ENCODE measurements at regions not wholly inside any gene's neighbourhood (a gene's known extent, or its start where the extent isn't known, plus 50 kb on each side); places are given as distances from the start of the nearest gene placed in this dataset.

DNA sequence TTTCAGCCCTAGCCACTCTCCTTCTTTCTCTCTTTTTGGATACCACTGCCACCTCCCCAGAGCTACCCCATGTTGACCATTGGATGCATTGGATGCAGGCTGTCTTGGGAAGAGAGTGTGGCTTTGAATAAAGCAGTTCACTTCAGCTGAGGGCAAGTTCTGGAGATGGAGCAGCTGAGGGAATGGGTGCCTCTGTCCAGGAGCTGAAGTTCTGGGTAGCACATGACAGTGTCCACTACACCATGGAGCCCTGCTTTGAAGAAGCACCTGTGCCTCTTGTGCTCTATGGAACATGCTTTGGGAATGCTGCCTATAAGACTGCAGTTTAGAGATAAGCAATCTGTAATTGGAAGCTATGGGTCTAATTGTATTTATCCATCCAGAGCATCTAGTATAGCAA is 1028.7 kb downstream of the TYW1 start:
- Histone ChIP-seq H4K20me1 (ENCODE audit: insufficient read depth, low read length) (no peaks in the 10 kb centered on the region), H3K27me3 (ENCODE audit: insufficient read depth, low read length, poor library complexity) (no peaks in the 10 kb centered on the region), H3K4me1 (ENCODE audit: insufficient read depth, low read length) (no peaks in the 10 kb centered on the region), H3K4me3 (ENCODE audit: low read depth in 1 of 2, low read length in 2 of 2) (no peak overlapping the region), H3K36me3 (ENCODE audit: insufficient read depth, low read length) (no peaks in the 10 kb centered on the region), H3K79me2 (ENCODE audit: insufficient read depth, low read length) (no peaks in the 10 kb centered on the region), H2AFZ (ENCODE audit: low read depth, low read length) (no peak overlapping the region), H3K27ac (ENCODE audit: low read length) (no peak overlapping the region), H3K4me2 (ENCODE audit: insufficient read depth, low read length) (no peak overlapping the region), H3K9me3 (ENCODE audit: insufficient read depth, low read length, severe bottlenecking) (peaks cover 2% of the 10 kb centered on the region), H3K9ac (ENCODE audit: low read depth, low read length) (no peak overlapping the region)
- TF ChIP-seq, protein P1, sequence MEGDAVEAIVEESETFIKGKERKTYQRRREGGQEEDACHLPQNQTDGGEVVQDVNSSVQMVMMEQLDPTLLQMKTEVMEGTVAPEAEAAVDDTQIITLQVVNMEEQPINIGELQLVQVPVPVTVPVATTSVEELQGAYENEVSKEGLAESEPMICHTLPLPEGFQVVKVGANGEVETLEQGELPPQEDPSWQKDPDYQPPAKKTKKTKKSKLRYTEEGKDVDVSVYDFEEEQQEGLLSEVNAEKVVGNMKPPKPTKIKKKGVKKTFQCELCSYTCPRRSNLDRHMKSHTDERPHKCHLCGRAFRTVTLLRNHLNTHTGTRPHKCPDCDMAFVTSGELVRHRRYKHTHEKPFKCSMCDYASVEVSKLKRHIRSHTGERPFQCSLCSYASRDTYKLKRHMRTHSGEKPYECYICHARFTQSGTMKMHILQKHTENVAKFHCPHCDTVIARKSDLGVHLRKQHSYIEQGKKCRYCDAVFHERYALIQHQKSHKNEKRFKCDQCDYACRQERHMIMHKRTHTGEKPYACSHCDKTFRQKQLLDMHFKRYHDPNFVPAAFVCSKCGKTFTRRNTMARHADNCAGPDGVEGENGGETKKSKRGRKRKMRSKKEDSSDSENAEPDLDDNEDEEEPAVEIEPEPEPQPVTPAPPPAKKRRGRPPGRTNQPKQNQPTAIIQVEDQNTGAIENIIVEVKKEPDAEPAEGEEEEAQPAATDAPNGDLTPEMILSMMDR (IDR thresholded peaks at IDR 0.05; ENCODE audit: borderline replicate concordance, extremely low read depth, low read length, poor library complexity, severe bottlenecking) = no peak
- no peak for TF ChIP-seq EZH2 (IDR thresholded peaks at IDR 0.05; ENCODE audit: borderline replicate concordance, low read depth, low read length, severe bottlenecking)
- DNase-seq (no peak), ATAC-seq (ENCODE audit: insufficient read depth, low read depth) (no peak)

- Histone ChIP-seq H3K4me3 (ENCODE audit: low read depth in 1 of 2, low read length in 2 of 2) (no peak overlapping the region), H3K9ac (ENCODE audit: low read depth, low read length) (no peak overlapping the region), H3K9me3 (ENCODE audit: insufficient read depth, low read length, severe bottlenecking) (peaks cover 3% of the 10 kb centered on the region), H3K27ac (ENCODE audit: low read length) (no peak overlapping the region), H3K27me3 (ENCODE audit: insufficient read depth, low read length, poor library complexity) (no peaks in the 10 kb centered on the region), H4K20me1 (ENCODE audit: insufficient read depth, low read length) (no peaks in the 10 kb centered on the region), H3K79me2 (ENCODE audit: insufficient read depth, low read length) (no peaks in the 10 kb centered on the region), H2AFZ (ENCODE audit: low read depth, low read length) (no peak overlapping the region), H3K4me2 (ENCODE audit: insufficient read depth, low read length) (no peak overlapping the region), H3K36me3 (ENCODE audit: insufficient read depth, low read length) (no peaks in the 10 kb centered on the region), H3K4me1 (ENCODE audit: insufficient read depth, low read length) (no peaks in the 10 kb centered on the region)
- TF ChIP-seq, protein P1 (IDR thresholded peaks at IDR 0.05; ENCODE audit: borderline replicate concordance, extremely low read depth, low read length, poor library complexity, severe bottlenecking) = no peak
- TF ChIP-seq EZH2 (IDR thresholded peaks at IDR 0.05; ENCODE audit: borderline replicate concordance, low read depth, low read length, severe bottlenecking) = no peak
- ATAC-seq (ENCODE audit: insufficient read depth, low read depth) (no peak), DNase-seq (no peak)
Measured at GRCh38 chr7:68030530-68030929, 1033.9 kb downstream of the TYW1 start.

GRCh38 chr7:68031180-68031943 is 1034.7 kb downstream of the TYW1 start:
- no peak overlapping the region for H3K9ac ChIP-seq (ENCODE audit: low read depth, low read length)
- no peaks in the 10 kb centered on the region for H3K36me3 ChIP-seq (ENCODE audit: insufficient read depth, low read length)
- H3K27ac ChIP-seq (ENCODE audit: low read length) = no peak overlapping the region
- H3K27me3 ChIP-seq (ENCODE audit: insufficient read depth, low read length, poor library complexity) = no peaks in the 10 kb centered on the region
- peaks cover 3% of the 10 kb centered on the region for H3K9me3 ChIP-seq (ENCODE audit: insufficient read depth, low read length, severe bottlenecking)
- no peak overlapping the region for H3K4me2 ChIP-seq (ENCODE audit: insufficient read depth, low read length)
- ATAC-seq (ENCODE audit: insufficient read depth, low read depth) (no peak), DNase-seq (no peak)
- H3K79me2 ChIP-seq (ENCODE audit: insufficient read depth, low read length) = no peaks in the 10 kb centered on the region
- H3K4me1 ChIP-seq (ENCODE audit: insufficient read depth, low read length) = no peaks in the 10 kb centered on the region
- no peak for TF ChIP-seq EZH2 (IDR thresholded peaks at IDR 0.05; ENCODE audit: borderline replicate concordance, low read depth, low read length, severe bottlenecking)
- TF ChIP-seq, protein P1 (IDR thresholded peaks at IDR 0.05; ENCODE audit: borderline replicate concordance, extremely low read depth, low read length, poor library complexity, severe bottlenecking) = no peak
- no peaks in the 10 kb centered on the region for H4K20me1 ChIP-seq (ENCODE audit: insufficient read depth, low read length)
- no peak overlapping the region for H3K4me3 ChIP-seq (ENCODE audit: low read depth in 1 of 2, low read length in 2 of 2)
- H2AFZ ChIP-seq (ENCODE audit: low read depth, low read length) = no peak overlapping the region

All from DND-41 (cell line).